Bronchial epithelial cell (primary cell): ENCODE measurements at regions not wholly inside any gene's neighbourhood (a gene's known extent, or its start where the extent isn't known, plus 50 kb on each side); places are given as distances from the start of the nearest gene placed in this dataset.
"Not testable (repeated sequence)": the region's sequence is repeated elsewhere in the genome, so short reads cannot be mapped to it uniquely, and the experiment has no call there.

ENCODE experiments used
- DNase-seq: peaks from one replicate; pipeline ENCODE4 v3.0.0-alpha.2; 2010; ENCODE audit warnings: low read depth
- FAIRE-seq: peaks from 2 replicates; lab custom pipeline; 2011; peaks lifted over from hg19 to GRCh38; lab: Jason Lieb, UNC
- H3K27me3 ChIP-seq: 2 replicates; pipeline ENCODE4 v1.5.1; 2011; ENCODE audit warnings: low read length; ENCODE audit not compliant: control insufficient read depth, insufficient read depth
- H3K36me3 ChIP-seq: 2 replicates; pipeline ENCODE4 v1.5.1; 2011; ENCODE audit warnings: low read length; ENCODE audit not compliant: control insufficient read depth, insufficient read depth
- H3K4me3 ChIP-seq: 2 replicates; pipeline ENCODE4 v1.5.1; 2011; ENCODE audit warnings: mild to moderate bottlenecking, low read depth, low read length, control low read depth
- CTCF ChIP-seq: IDR thresholded peaks from 2 replicates; pipeline ENCODE4 v1.5.1; 2011; ENCODE audit warnings: mild to moderate bottlenecking, moderate library complexity, low read length, control low read depth, inconsistent platforms; ENCODE audit not compliant: insufficient read depth, severe bottlenecking

GRCh38 chr3:170802164-170803151, 67.5 kb downstream of the RPL22L1 start:
- Histone ChIP-seq H3K36me3 (no peaks in the 10 kb centered on the region), H3K27me3 (no peaks in the 10 kb centered on the region), H3K4me3 (no peak overlapping the region)
- TF ChIP-seq CTCF: no peak
- FAIRE-seq (no peak), DNase-seq (peak; percentile 71)

- Histone ChIP-seq H3K36me3 (no peaks in the 10 kb centered on the region), H3K27me3 (no peaks in the 10 kb centered on the region), H3K4me3 (no peak overlapping the region)
- no peak for DNase-seq
- no peak for FAIRE-seq
- TF ChIP-seq CTCF: no peak
These were observed 68.4 kb downstream of the RPL22L1 start for GRCh38 chr3:170801597-170801996.

- H3K27me3 ChIP-seq, H3K36me3 ChIP-seq, FAIRE-seq, DNase-seq, H3K4me3 ChIP-seq: not testable (repeated sequence)
These were observed 69.7 kb downstream of the RPL22L1 start for GRCh38 chr3:170800275-170800674.

- H3K4me3 ChIP-seq: no peak overlapping the region
- no peaks in the 10 kb centered on the region for H3K27me3 ChIP-seq
- no peak for DNase-seq
- FAIRE-seq: no peak
- H3K36me3 ChIP-seq: no peaks in the 10 kb centered on the region
- TF ChIP-seq CTCF: no peak
These were observed 71.0 kb downstream of the RPL22L1 start for GRCh38 chr3:170799009-170799408.

GRCh38 chr3:170797685-170798084, 72.3 kb downstream of the RPL22L1 start:
- H3K36me3 ChIP-seq: no peaks in the 10 kb centered on the region
- DNase-seq (no peak), FAIRE-seq (no peak)
- no peaks in the 10 kb centered on the region for H3K27me3 ChIP-seq
- TF ChIP-seq CTCF: no peak
- H3K4me3 ChIP-seq: no peak overlapping the region

- FAIRE-seq (no peak), DNase-seq (no peak)
- no peak overlapping the region for H3K4me3 ChIP-seq
- no peak for TF ChIP-seq CTCF
- no peaks in the 10 kb centered on the region for H3K27me3 ChIP-seq
- no peaks in the 10 kb centered on the region for H3K36me3 ChIP-seq
These were observed 77.5 kb downstream of the RPL22L1 start for GRCh38 chr3:170792471-170792870.
